ENCODE measurements at regions not wholly inside any gene's neighbourhood (a gene's known extent, or its start where the extent isn't known, plus 50 kb on each side); places are given as distances from the start of the nearest gene placed in this dataset.

DNA sequence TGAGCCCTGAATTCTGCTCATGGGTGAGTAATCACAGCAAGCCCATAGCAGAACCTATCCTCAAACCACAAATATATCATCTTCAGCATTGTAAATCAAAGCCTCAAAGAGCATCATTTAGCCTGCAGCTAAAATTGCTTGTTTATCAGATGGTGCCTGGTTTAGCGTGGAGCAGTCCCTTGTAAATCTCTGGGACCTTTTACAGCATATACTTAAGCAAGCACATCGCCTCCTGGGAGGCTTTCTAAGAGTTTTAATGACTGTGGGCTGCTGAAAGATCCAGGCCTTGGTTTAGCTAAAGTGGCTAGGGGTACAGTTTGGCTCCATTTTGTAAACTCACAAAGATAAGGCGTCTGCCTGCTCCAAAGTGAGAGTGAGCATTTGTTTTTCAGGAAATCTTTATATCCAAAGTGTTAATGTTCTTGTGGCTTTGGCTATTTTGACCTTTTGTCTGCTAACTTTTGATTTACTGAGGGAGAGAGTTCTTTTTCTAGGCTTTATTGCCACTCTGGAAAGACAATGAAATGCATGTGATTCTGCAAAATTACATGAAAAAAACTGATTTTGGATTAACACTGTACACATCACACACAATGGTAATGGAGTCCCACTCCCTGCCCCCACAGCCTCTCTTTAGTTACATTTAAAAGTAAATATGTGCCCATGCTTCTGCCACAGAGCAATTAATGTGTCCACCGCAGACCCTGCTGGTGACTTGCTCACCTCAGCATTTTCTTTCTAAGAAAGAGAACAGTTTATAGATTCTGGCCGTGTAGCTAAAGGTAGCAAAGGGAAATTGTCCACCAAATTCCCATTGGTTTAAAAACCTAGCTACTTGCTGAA is 194.8 kb downstream of the LNPK start (continued):
- TF ChIP-seq, protein P1, sequence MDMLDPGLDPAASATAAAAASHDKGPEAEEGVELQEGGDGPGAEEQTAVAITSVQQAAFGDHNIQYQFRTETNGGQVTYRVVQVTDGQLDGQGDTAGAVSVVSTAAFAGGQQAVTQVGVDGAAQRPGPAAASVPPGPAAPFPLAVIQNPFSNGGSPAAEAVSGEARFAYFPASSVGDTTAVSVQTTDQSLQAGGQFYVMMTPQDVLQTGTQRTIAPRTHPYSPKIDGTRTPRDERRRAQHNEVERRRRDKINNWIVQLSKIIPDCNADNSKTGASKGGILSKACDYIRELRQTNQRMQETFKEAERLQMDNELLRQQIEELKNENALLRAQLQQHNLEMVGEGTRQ (IDR thresholded peaks at IDR 0.05; ENCODE audit: low read length) = no peak
- TF ChIP-seq RXRA (IDR thresholded peaks at IDR 0.05; ENCODE audit: insufficient read depth, low read depth, low read length) = no peak
- no peak for TF ChIP-seq CBX5 (IDR thresholded peaks at IDR 0.05; ENCODE audit: low read depth, low read length)

All from H1 (cell line).